Right ventricle myocardium superior (tissue), 1 donor: ENCODE measurements at regions not wholly inside any gene's neighbourhood (a gene's known extent, or its start where the extent isn't known, plus 50 kb on each side); places are given as distances from the start of the nearest gene placed in this dataset.
"Not testable (repeated sequence)": the region's sequence is repeated elsewhere in the genome, so short reads cannot be mapped to it uniquely, and the experiment has no call there.

Experiments used
- ATAC-seq: fragments of 200-7000 bp; cut with Tn5 transposase; one replicate; pipeline ENCODE4 v1.9.1; 2020; ENCODE audit warnings: mild to moderate bottlenecking; ENCODE audit not compliant: poor library complexity
- DNase-seq: peaks from one replicate; pipeline ENCODE4 v3.0.0-alpha.2; 2020
- intact Hi-C: fragments of 100-400 bp; cut with DNase I; formaldehyde crosslinking; loops from one replicate; pipeline ENCODE4 v1.11.2; 2022
- donor health status: DM: no; HTN: yes; CAD: no; lungs with severe emphysema.

DNA sequence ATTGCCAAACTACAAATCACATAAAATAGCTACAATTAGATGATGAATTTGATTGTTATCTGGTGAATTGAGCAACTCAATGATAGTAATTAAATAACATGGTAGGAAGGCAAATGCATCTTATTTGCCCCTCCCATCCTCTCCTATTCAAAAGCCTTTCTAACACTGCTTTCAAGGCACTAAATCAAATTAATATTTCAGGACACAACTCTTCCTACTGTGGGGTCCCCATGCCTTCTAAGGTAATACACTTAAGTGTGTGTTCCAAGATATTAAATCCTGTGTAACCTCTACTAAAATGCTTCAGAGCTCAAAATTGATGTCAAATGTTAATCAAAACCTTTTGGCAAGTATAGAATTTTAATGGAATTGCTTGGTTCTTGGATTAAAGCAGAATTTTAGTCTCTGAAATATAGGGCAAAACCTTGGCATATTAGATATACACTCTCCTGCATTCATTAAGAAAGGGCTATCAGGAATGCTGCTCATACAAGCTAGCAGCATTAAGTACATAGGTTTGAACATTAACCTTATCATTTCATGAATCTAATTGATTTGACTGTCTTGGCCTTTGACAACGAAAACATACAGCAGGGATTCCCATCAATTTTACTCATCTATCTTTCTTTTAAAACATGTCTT, 371.8 kb upstream of the GALNTL6 start:
- DNase-seq = no peak
- ATAC-seq = no peak
- intact Hi-C loops = no loop called here

GRCh38 chr4:171433674-171434073, 379.5 kb upstream of the GALNTL6 start:
- DNase-seq (no peak), ATAC-seq (no peak)
- intact Hi-C loops = no loop called here

DNA sequence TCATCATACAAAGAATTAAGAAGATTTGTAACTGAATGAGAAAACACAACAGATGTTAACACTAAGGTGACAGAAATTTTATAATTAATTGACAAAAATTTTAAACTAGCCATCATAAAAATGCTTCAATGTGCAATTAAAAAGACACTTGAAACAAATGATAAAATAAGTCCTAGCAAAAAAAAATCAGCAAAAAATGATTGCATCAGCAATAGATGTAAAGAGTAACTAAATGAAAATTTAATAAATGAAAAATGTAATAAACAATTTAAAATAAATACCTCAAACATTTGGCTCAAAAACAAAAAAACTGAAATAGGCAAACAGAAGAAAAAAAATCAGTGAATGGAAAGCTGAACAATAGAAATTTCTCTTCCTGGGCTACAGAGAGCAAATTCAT, 380.7 kb upstream of the GALNTL6 start:
- intact Hi-C loops = no loop called here
- ATAC-seq = no peak

GRCh38 chr4:171430495-171430894, 382.7 kb upstream of the GALNTL6 start:
- intact Hi-C loops = no loop called here
- DNase-seq (no peak), ATAC-seq (no peak)

More for the DNA sequence above, 380.7 kb upstream of the GALNTL6 start:
- no peak for DNase-seq

DNA sequence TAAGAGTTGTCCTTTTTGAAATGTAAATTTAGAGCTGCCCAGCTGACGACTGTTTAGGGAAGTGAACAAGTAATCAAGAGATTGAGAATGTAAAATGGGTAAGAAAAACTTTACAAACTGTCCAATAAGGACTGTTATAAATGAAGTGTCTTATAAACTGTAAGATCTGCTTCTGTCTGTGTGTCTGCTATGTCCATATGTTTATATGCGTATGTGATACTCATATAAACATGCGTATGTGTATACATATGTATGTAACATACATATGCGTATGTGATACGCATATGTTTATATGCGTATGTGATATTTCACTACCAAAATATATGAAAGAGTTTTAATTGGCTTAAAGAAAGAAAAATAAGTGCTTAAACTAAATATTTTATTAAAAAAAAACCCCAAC, 416.0 kb upstream of the GALNTL6 start:
- ATAC-seq (no peak), DNase-seq (no peak)
- intact Hi-C loops = no loop called here

DNA sequence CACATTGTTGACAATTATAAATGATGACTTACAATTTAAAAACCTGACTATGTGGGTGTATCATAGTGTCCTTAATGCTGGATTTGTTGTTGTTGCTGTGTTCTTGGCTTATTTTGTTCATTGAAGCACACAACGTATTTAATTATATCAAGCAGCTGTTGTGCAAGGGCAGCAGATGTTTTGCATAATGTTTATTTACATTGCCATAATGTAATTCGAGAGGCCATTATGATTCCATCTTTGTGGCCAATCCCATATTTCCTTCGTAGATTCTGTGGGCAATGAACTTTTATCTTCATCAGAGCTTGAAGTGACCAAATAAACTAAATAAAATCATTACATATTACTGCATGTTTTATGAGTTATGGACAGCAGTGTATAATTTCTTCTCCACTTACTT, 422.6 kb upstream of the GALNTL6 start:
- intact Hi-C loops = no loop called here
- no peak for ATAC-seq

DNA sequence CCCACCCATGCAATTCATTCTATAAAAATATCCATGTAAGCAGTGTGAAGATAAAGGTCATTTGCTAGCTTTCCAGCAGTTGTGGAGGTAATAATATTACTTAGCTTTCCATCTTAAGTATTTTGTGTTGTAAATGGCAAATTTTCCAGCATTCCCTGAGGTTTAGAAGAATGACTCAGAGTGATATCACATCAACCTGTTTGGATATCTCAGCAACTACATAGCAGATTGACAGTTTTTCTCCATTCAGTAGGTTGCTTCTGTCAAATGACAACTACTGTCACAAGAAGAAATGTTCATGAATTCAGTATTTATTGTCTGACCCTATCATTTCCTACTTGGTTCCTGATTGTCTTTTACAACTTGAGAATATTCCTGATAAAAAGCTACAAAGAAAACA, 434.9 kb upstream of the GALNTL6 start:
- intact Hi-C loops = no loop called here
- DNase-seq (no peak), ATAC-seq (no peak)

More for the DNA sequence above, 422.6 kb upstream of the GALNTL6 start:
- no peak for DNase-seq

DNA sequence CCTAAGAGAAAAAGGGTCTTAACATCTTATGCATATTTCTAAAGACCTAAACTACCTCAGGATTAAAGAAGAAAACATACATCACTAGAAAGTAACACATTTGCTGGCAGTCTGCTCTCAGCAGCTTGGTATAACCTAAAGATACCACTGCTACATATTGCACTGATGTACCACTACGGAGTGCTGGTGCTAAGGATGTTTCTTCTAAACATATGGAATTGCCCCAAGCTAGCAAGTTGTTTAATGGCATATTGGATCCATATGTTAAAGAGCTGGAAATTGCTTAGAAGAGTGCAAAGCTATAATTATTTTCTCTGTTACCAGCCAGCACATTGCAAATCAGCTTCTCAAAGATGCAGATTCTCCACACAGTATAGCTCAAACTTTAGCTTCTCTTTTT, 436.5 kb upstream of the GALNTL6 start:
- intact Hi-C loops = no loop called here
- no peak for DNase-seq
- no peak for ATAC-seq

DNA sequence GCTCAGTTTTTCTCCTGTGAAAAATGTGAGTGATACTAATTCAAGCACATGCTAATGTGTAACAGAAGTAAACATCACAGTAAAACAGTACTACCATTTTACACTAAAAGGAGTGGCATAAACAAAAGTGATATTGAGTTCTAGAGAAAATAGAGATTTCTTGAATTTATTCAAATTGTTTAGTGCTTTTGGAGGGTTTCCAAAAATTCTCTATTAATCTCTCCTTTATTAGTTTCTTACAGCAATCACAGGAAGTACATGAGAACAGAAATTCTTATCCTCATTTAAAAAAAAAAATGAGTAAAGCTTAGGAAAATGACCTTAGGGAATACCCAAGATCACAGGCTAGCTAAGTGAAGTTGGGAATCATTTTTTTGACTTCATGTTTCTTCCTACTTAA, 459.7 kb upstream of the GALNTL6 start:
- DNase-seq (no peak), ATAC-seq (no peak)
- intact Hi-C loops = no loop called here

DNA sequence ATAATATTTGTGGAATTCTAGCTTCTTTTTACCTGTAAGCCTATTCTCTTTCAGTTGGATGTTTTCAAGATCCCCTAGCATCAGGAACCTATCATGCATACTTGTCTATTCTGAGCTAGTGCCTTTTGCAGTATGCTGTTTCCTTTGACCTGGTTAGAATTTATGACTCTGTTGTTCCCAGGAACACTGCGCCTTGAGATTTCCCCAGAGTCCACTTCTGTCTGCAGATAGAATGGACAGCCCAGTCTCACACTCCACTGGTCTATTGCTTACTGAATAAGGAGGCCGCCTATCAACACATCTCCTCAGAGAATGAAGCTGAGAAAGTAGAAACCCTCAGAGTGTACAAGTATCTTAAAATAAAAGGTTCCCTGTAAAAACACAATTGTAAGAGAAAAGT, 465.1 kb upstream of the GALNTL6 start:
- DNase-seq = no peak
- ATAC-seq = no peak
- intact Hi-C loops = no loop called here

DNA sequence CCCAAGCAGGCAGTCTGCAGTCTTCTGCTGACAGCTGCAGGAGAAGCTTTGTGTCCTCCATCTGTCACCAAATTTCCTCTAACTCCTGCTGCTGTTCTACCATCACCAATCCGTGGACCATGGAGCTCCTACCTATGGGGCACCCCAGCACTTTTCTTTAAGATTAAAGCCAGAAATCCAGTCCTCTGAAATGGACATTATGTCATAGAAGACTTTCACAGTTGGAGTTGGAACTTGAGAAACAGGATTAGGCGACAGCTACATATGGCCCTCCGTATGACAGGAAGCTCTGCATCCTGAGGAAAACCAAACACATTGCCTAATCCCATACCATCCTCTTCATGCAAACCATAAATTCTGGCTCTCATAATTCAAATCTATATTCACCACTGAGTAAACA, 470.6 kb upstream of the GALNTL6 start:
- DNase-seq = no peak
- intact Hi-C loops = no loop called here
- no peak for ATAC-seq

- intact Hi-C loops = no loop called here
- no peak for ATAC-seq
These were observed 472.9 kb upstream of the GALNTL6 start for GRCh38 chr4:171340258-171340657.

DNA sequence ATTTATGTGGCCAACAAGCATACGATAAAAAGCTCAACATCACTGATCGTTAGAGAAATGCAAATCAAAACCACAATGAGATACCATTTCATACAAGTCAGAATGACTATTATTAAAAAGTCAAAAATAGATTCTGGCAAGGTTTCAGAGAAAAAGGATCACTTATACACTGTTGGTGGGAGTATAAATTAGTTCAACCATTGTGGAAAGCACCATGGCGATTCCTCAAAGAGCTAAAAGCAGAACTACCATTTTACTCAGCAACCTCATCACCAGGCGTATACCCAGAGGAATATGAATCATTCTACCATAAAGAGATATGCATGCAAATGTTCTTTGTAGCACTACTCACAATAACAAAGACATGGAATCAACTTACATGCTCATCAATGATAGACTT, 478.7 kb upstream of the GALNTL6 start:
- ATAC-seq = no peak
- no peak for DNase-seq
- intact Hi-C loops = no loop called here

More at GRCh38 chr4:171340258-171340657, 472.9 kb upstream of the GALNTL6 start:
- DNase-seq = no peak

DNA sequence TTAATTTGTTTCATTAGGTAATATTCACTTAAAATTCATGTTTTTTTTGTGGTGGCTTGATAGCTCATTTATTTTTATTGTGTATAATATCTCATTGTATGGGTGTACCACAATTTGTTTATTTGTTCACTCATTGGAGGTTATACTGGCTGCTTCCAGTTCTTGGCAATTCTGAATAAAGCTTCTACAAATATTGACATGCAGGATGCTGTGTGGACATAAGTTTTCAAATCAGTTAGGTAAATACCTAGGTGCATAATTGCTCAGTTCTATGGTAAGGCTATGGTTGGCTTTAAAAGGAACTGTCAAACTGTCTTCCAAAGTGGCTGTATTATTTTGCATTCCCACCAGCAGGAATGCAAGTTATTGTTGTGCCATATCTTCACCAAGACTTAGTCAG, 504.5 kb upstream of the GALNTL6 start:
- intact Hi-C loops = no loop called here
- DNase-seq (no peak), ATAC-seq (no peak)

DNA sequence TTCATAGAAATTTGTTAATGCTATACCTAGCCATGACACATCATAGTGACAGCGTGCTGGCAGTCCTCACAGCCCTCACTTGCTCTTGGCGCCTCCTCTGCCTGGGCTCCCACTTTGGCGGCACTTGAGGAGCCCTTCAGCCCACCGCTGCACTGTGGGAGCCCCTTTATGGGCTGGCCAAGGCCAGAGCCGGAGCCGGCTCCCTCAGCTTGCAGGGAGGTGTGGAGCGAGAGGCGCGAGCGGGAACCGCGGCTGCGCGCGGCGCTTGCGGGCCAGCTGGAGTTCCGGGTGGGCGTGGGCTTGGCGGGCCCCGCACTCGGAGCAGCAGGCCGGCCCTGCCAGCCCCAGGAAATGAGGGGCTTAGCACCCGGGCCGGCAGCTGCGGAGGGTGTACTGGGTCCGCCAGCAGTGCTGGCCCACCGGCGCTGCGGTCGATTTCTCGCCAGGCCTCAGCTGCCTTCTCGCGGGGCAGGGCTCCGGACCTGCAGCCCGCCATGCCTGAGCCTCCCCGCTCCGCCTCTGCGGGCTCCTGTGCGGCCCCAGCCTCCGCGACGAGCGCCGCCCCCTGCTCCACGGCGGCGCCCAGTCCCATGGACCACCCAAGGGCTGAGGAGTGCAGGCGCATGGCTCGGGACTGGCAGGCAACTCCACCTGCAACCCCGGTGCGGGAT, 515.0 kb upstream of the GALNTL6 start:
- ATAC-seq, intact Hi-C loops, DNase-seq: not testable (repeated sequence)

GRCh38 chr4:171288816-171289432, 524.3 kb upstream of the GALNTL6 start:
- DNase-seq (no peak), ATAC-seq (no peak)
- intact Hi-C loops = no loop called here

DNA sequence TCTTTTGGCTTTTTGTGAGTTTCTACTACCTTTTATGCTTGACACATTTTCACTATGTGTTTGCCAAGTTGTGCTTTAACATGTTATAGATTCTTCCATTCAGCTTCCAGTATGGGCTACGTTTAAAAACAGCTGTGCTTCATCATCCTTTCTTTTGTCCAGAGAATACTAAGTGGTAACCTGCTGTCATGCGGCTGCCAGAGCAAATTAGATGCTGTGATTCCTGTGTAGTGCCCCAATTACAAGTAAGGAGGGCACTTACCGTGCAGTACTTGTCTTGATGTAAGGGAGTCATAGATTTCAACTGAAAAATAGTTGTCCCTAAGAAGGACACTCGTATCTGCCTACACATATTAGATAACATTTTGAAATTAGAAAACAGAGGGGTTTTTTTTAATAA, 531.8 kb upstream of the GALNTL6 start:
- intact Hi-C loops = no loop called here
- DNase-seq (no peak), ATAC-seq (no peak)

DNA sequence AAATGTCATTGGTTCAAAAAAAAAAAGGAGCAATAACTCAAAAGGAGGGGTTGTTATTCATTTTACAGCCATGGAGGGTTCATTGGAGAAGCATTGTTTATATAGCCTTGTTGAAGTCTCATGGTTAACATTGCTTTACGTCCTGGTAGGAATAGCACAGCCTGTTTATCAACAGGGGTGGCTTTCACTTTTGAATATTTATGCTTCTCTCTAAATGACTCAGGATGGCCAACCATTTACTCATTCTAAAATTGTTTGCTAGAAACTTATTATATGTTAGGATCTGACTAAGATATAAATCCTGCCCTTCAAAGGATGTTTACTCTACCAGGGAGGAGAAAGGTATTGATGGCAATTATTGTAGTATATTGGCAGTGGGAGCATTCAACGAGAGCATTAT, 534.1 kb upstream of the GALNTL6 start:
- ATAC-seq = no peak
- intact Hi-C loops = no loop called here
- DNase-seq = no peak

GRCh38 chr4:171266671-171267070, 546.5 kb upstream of the GALNTL6 start:
- DNase-seq (no peak), ATAC-seq (no peak)
- intact Hi-C loops = no loop called here

DNA sequence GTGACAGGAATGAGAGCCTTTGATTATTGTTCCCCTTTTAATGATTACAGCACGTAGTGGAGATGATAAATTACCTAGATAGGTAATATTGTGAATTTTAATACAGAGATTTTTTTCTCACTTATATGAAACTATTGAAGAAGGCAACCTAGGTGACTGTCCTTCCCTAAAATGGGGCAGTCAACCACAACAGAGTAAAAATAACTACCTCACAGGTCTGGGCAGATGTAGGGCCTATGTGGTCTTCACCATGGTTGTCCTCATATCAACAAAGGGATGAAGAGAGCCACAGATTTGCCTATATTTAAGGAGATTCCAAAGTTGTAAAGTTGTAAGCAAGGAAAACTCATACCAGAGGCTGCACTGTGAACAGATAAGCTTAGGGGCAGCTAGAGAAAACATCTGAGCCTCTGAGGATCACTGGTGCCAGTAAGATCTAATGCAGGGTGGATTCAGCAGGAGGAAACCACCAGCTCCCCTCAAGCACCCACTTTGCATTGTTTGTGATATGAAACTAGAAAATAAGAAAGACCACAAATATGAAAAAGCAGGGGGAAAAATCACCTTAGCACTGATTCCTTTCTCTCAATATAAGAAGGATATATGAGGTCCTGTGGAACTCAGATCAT, 547.9 kb upstream of the GALNTL6 start:
- intact Hi-C loops = no loop called here
- DNase-seq = no peak
- ATAC-seq = no peak
